Stimulated activated CD8-positive, alpha-beta memory T cell treated with anti-CD3 and anti-CD28 coated beads, Interleukin-7, amount 100 ng/mL, for 4 hours (primary cell): ENCODE measurements at regions not wholly inside any gene's neighbourhood (a gene's known extent, or its start where the extent isn't known, plus 50 kb on each side); places are given as distances from the start of the nearest gene placed in this dataset.

Experiments used
- DNase-seq, 2 donors: peaks; one replicate each; pipeline ENCODE4 v3.0.0-alpha.2; 2020; ENCODE audit warnings: low read depth in 2 of 2

- DNase-seq = no peak
Observed at GRCh38 chr3:18079739-18080138, 337.3 kb upstream of the TBC1D5 start.

DNA sequence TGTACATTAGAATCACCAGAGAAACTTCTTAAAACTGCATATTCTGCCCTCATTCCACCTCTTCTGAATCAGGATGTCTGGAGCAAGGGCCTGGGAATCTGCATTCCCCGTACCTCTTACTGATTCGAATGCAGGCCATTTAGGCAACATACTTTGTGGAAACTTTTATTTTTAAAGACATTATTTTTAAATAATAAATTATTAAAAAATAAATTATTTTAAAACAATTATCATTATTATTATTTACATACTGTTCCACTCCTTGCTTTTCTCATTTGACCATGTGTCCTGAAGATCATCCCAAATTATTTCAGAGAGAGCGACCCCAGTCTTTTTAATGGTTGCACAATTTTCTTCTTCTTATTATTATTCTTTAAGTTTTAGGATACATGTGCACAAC, 336.6 kb upstream of the TBC1D5 start:
- DNase-seq = no peak

GRCh38 chr3:18077128-18077840, 334.9 kb upstream of the TBC1D5 start:
- no peak for DNase-seq

DNA sequence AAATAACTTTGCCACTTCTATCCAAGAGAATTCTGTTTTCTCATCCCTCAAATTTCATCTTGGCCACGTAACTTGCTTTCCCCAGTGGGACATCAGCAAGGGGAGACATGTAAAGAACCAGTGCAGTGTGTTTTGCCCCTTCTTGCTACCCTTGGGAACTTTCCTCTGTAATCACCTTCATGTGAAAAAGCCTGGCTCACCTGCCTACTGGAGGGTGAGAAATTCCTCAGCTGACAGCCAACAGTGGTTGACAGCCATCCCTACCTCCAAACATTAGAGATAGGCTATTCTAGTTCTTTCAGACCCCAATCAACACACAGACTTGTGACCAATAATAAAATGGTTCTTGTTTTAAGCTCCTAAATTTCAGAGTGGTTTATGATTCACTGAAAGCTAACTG, 333.9 kb upstream of the TBC1D5 start:
- DNase-seq = no peak

GRCh38 chr3:18075799-18076198, 333.4 kb upstream of the TBC1D5 start:
- no peak for DNase-seq

DNA sequence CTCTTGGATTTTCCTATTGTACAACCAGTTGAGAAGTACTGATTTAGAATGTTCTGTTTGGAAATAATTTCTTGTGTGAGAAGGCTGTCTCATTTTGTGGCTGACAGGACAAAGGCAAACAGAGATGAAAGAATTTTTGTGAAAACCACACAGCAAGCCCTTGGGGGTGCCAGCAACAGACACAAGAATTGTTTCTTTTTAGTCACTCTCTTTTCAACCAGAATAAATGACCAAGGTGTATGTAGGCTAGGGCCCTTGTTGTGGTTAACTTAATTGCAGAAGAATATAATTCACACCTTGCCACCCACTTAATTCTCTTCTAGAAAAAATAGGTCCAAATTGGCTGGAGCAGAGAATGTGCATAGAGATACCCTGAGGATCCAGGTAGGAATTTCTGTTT, 329.4 kb upstream of the TBC1D5 start:
- no peak for DNase-seq

DNA sequence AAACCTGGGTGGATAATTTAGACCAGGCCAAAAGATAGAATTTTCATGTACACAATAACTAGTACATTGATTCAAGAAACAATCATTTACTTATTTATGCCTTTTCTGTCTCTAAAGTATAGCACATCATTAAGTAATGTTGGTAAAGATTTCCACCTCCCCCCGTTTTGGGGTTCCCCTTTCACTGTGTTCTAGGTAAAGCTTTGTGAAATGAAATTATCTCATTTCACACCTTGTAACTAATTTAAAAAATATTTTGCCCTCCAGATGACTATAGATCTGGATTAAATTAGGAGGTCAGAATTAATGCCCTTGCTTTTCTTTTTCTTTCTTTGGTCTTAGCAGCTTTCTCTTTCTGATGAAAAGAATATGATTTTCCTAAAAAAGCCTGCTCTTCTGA, 328.5 kb upstream of the TBC1D5 start:
- DNase-seq = no peak

GRCh38 chr3:18070231-18070630, 327.8 kb upstream of the TBC1D5 start:
- no peak for DNase-seq

DNA sequence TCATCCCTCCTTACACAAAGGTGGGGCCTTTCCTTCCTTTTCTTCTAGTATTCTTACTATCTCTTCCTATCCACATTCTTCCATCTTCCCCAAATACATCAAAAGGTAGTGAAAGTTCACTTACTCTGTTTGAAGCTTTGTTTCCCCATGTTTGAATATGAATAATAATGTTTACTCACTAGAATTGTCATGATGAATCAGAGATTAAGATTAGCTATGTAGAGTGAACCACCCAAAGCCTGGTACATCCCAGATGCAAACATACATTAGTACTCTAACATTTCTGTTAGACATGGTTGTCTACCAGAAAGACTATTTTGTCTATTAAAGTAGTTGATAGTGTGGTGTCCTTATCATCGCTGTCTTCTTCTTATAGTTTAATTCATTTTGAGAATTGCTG, 327.1 kb upstream of the TBC1D5 start:
- no peak for DNase-seq

DNA sequence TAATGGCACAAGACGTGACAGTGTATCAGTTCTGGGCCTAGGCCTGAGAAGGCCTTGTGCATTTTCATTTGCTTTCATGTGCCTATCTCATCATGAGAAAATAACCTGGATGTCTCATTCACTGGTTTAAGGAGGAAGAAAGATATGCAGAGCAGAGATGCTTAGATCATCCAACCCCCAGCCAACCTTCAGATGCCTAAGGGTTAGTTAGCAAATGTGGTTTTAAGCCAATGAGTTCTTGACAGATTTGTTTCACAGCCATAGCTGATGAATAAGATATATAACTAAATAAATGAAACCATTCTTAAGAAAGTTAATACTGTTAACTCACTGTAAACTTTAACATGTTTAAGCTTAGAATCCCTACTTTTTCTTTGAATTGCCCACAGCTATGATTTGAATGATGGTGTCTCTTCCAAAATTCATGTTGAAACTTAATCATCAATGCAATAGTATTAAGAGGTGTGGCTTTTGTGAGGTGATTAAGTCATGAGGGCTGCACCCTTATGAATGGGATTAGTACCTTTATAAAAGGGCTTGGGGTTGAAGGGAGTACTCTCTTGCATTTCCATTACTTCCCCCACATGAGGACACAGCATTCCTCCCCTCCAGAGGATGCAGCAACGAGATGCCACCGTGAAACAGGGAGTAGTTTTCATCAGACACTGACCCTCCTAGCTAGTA, 324.6 kb upstream of the TBC1D5 start:
- no peak for DNase-seq

DNA sequence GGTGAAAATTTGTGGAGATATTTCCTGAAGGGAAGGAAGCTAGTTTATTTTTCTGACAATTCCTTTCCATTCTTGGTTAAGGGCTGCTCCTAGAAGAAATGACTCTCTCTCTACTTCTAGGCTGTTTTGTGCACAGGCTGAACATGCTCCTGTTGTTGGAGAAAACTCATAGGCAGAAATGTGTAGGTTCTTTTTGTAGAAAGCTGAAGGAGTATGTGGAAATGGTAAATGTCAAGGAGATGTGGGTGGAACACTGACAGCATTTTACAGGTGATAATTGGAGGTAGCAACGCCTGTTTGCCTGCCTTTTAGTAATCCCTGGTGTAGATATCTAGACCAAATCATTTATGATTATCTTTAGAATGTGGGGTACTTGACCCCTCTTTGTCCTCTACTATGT, 322.2 kb upstream of the TBC1D5 start:
- DNase-seq = no peak

GRCh38 chr3:18062657-18063025, 320.2 kb upstream of the TBC1D5 start:
- no peak for DNase-seq

- DNase-seq = no peak
Observed at GRCh38 chr3:18061737-18062656, 319.6 kb upstream of the TBC1D5 start.

DNA sequence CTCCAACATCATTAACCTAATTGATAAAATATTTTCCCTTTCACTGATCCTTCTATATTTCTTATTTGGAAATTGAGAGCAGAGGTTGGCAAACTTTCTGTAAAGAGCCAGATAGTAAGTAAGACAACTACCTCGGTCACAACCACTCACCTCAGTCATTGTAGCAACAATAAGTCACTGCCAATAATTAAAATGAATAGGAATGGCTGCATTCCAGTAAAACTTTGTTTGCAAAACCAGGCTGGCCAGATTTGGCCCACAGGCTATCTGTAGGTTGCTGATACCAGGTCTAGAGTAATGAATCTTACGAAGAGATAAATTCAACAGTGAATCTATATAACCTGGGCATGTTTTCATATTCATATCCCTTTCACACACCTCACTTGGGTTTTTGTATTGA, 316.2 kb upstream of the TBC1D5 start:
- DNase-seq = no peak

GRCh38 chr3:18057471-18058091, 315.1 kb upstream of the TBC1D5 start:
- DNase-seq = no peak

DNA sequence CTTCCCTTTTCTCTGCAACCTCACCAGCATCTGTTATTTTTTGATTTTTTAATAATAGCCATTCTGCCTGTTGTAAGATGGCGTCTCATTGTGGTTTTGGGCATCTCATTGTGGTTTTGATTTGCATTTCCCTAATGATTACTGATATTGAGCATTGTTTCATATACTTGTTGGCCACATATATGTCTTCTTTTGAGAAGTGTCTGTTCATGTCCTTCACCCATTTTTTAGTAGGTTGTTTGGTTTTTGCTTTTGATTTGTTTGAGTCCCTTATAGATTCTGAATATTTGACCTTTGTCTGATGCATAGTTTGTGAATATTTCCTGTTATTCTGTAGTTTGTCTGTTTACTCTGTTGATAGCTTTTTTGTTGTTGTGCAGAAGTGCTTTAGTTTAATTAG, 312.2 kb upstream of the TBC1D5 start:
- DNase-seq = no peak

DNA sequence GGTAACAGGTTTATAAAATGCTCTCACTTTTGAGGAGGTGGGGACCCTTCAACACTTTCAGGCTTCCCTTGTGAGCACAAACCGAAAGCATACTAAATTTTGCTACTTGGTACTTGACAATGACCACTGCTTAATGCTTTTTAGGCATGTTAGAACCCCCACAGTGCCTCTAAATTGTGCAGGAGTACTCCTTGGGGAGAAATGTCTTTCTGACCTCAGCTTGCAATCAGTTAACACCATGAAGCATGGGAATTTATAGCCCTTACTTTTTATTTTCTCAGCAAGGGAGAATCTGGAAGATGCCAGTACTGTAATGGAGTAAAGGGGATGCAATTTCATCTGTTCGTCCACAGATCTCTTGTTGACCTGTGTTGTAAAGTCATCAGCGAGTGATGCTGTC, 308.9 kb upstream of the TBC1D5 start:
- no peak for DNase-seq

GRCh38 chr3:18049096-18049495, 306.7 kb upstream of the TBC1D5 start:
- DNase-seq = no peak

- DNase-seq = no peak
Observed at GRCh38 chr3:18047052-18047451, 304.6 kb upstream of the TBC1D5 start.

- DNase-seq = no peak
Observed at GRCh38 chr3:18046131-18046915, 303.9 kb upstream of the TBC1D5 start.
